GM18858 (cell line): ENCODE measurements at regions not wholly inside any gene's neighbourhood (a gene's known extent, or its start where the extent isn't known, plus 50 kb on each side); places are given as distances from the start of the nearest gene placed in this dataset.

ENCODE experiments used
- ATAC-seq: cut with Tn5 transposase; IDR thresholded peaks from one replicate; pipeline ENCODE4 v1.9.1; 2021; ENCODE audit not compliant: unreplicated experiment

DNA sequence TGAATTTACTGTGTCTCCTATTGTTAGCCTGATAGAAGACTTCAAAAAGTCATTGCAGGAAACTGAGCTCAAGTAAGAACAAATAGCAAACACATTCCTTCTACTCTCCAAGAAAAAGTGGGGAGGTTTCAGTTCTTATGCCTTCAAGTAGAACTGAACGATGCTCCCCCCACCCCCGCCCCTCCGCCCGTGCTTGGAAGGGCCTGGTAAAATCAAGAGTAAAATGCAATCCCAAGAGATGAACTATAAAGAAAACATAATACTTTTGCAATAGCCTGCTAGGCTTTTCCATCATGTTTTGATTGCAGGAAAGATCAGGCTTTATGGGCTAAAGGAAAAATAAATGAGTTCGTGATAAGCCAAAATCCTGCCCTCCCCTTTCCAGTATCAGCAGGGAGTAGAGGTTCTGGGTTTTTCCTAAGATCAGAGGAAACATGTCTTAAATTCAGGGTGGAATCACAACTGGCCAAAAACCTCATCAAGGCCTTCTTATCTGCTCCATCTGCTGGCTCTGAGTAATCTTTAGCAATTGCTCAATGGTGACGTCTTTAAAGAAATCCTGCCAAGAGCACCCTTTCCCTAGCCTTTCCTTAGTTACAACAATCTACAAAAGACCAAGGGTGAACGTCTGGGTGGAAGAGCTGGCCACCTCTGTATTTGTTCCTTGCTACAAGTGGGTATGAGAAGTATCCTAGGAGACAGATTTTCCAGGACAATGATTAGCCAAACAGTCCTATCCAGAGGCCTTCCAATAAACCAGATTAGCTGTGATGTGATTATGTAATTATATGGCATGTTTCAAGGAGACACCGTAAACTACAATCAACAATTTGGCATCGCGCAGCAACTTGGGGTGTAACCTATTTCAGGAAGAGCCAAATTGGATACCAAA, 66.3 kb upstream of the FAM9C start:
- no peak for ATAC-seq

DNA sequence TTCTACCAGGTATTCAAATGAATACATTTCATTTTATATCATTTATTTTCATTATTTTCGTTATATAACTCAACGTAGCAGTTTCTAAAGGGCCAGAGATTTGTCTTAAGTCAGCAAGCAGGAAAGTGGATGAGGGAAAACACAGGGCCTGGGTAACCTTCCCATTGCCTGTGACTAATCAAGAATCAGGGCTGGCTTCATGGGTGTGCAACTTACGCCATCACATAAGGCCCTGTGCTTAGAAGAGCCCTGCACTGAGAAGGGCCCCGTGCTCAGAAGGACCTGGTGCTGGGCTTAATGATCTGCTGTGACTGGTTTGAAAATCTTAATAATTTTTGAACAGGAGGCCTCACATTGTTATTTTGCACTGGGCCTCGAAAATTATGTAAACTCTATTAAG, 65.4 kb upstream of the FAM9C start:
- ATAC-seq = no peak

DNA sequence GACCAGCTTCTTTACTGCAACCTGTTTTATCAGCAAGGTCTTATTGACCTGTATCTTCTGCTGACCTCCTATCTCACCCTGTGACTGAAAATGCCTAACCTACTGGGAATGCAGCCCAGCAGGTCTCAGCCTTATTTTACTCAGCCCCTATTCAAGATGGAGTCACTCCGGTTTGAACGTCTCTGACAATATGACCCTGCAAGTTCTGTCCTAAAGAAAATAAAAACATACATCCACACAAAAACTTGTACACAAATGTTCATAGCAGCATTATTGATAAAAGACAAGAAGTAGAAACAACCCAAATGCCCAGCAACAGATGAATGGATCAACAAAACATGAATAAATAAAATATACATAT, 59.5 kb upstream of the FAM9C start:
- no peak for ATAC-seq

DNA sequence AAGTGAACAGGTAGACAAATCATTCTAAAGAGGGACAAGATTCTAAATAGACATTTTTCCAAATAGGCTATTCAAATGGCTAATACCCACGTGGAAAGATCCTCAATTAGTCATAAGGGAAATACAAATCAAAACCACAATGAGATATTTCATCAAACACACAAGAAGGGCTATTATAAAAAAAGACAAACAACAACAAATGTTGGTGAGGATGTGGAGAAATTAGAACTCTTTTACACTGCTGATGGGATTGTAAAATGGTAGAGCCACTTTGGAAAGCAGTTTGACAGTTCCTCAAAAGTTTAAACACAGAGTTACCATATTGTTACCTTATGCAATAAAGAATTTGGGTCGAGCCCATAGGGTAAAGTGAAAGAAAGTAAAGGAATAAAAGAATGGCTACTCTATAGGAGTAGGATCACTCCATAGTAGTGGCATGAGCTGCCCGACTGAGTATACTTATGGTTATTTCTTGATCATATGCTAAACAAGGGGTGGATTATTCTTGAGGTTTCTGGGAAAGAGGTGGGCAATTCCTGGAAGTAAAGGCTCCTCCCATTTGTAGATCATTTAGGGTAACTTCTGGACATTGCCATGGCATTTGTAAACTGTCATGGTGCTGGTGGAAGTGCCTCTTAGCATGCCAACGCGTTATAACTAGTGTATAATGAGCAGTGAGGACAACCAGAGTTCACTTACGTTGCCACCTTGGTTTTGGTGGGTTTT, 58.9 kb upstream of the FAM9C start:
- ATAC-seq = no peak

DNA sequence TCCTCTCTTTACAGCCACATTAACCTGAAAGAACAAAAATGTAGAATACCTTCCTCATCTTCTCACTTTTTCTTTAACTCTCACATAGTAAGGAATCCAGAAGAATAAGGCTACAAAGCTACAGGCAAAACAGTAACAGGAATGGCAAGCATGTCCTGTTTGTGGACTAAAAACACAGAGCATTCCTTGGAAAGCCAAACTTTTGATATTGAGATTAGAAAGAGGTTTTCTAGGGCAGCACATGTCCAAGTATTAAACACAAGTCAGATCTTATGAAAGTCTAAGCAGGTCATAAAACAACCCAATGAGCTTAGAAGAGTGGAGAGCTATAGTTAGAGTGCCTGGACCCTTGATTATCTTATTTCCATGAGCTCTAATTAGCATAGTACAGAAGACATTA, 58.2 kb upstream of the FAM9C start:
- ATAC-seq = no peak

DNA sequence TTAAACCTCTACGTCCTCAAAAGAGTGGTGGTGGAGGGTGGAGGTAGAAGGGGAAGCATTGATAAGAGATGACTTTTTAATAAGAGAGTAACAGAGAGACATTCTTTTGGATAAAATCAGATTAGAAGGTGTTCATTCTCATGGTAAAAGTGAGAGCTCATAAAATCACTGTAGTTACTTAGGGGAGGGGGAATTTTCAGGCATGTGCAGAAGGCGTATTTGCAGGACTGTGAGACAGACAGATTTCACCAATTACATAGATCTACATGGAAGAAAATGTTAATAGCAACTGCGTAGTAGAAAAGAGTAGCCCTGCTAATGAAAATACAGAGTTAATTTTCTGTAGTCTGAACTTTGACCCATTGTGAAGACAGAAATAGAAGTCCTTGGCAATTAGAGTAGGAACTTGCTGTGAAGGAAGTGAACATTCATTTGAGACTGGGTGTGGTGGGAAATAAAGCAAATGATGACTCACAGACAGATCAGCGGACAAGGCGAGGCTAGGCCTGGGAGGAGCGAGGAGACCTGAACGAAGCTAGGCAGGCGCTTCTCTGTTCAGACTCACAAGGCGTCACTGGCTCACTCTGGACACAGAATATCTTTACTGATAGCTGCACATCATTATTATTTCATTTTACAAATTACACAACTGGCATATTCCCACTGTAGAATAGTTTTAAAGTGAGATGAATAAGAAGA, 57.2 kb upstream of the FAM9C start:
- ATAC-seq = no peak

DNA sequence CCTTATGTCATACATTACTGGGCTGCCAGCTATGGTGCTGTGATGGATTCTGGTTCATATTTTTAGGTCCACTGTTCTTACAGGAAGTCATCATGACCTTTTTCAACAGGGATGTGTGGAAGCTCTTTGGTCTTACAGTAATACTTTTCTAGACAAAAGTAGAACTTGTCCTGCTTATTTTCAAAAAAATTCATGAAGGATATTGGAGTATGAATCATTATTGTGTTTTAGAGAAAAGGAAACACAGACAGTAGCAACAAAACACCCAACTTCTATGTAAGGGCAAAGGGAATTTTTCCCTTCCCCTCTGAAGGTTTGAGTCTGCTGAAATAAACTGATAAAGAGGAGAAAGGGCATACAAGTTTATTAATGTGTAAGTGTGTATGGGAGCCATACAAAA, 54.7 kb upstream of the FAM9C start:
- ATAC-seq = no peak

DNA sequence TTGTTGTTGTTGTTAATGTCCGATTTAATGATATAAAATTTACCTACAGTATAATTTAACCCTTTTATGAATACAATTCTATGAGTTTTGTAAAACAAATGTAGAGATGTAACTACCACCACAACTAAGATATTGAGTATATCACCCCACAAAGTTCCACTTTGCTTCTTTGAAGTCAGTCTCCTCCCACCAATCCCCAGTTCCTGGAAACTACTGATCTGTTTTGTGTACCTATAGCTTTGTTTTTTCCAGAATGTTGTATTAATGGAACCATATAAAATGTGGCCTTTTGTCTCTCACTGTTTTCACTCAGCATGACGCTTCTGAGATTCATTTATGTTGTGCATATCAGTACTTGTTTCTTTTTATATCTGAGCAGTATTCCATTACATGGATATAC, 52.3 kb upstream of the FAM9C start:
- ATAC-seq = no peak

DNA sequence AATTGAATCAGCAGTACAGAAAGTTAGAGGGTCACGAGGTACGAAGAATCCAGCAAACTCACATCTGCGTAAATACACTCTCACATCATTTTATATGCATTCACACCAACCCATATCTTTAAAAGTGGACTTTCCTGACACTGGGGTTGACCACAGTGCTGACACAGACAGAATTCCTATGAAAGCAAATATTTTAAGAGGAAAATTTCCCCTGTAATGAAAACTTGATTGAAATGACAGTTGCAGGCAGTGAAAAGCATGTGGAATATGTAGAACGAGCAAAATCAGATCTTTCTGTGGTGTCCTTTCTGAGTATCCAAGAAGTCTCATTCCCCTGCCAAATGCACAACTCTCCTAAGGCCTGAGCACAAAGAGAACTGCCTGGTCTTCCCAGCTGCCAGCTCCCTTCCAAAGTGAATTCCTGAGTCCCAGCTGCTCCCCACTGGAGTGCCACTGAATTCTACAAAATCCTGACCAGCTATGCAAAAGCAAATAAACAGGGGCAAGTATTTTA, 50.5 kb upstream of the FAM9C start:
- no peak for ATAC-seq

DNA sequence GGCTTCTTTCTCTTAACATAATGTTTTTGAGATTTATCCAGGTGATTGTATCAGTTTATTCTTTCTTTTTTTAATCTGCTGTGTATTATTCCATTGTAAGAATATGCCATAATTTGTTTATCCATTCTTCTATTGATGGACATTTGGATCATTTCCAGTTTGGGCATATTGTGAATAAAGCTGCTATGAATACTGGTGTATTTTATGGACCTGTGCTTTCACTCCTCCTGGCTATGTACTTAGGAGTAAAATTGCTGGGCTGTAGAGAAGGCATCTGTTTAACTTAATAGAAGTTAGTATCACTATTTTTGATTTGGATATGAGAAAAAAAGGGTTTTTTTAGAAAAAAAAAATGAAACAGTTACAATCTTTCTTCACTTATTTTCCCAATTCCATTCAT, 50.0 kb upstream of the FAM9C start:
- ATAC-seq = no peak
